ENCODE measurements at regions not wholly inside any gene's neighbourhood (a gene's known extent, or its start where the extent isn't known, plus 50 kb on each side); places are given as distances from the start of the nearest gene placed in this dataset.

- Histone ChIP-seq H3F3A (ENCODE audit: insufficient read depth) (no peaks in the 10 kb centered on the region), H3K27me3 (ENCODE audit: low read length) (no peaks in the 10 kb centered on the region), H4K20me1 (ENCODE audit: low read depth, low read length) (no peaks in the 10 kb centered on the region), H3K4me3 (ENCODE audit: insufficient read depth, low read length, poor library complexity, severe bottlenecking) (no peak overlapping the region), H3K9me2 (replicated peaks; ENCODE audit: insufficient read depth, low read length) (no peaks in the 10 kb centered on the region), H3K79me2 (ENCODE audit: insufficient read depth, low read length) (no peaks in the 10 kb centered on the region), H3K9me3 (ENCODE audit: insufficient read depth, low read length) (no peaks in the 10 kb centered on the region), H3K36me3 (ENCODE audit: low read length) (no peaks in the 10 kb centered on the region), H3K9ac (ENCODE audit: low read length) (no peak overlapping the region), H3K27ac (ENCODE audit: low read depth, low read length) (no peak overlapping the region), H3K4me2 (ENCODE audit: low read depth, low read length, poor library complexity, severe bottlenecking) (no peak overlapping the region), H2AFZ (ENCODE audit: low read depth, low read length, severe bottlenecking) (no peak overlapping the region)
- TF ChIP-seq EZH2phosphoT487 (conservative IDR thresholded peaks at IDR 0.05; ENCODE audit: low read length), result no peak
- TF ChIP-seq CTCF (IDR thresholded peaks at IDR 0.05; ENCODE audit: insufficient read depth, low read length, poor library complexity, severe bottlenecking), result no peak
Measured at GRCh38 chr12:126897778-126898177, 1369.2 kb upstream of the TMEM132C start.

GRCh38 chr12:126898562-126898961 lies 1368.4 kb upstream of the TMEM132C start:
- Histone ChIP-seq H3K27ac (ENCODE audit: low read depth, low read length) (no peak overlapping the region), H3K4me2 (ENCODE audit: low read depth, low read length, poor library complexity, severe bottlenecking) (no peak overlapping the region), H3K4me3 (ENCODE audit: insufficient read depth, low read length, poor library complexity, severe bottlenecking) (no peak overlapping the region), H3K36me3 (ENCODE audit: low read length) (no peaks in the 10 kb centered on the region), H3K9me3 (ENCODE audit: insufficient read depth, low read length) (no peaks in the 10 kb centered on the region), H3K27me3 (ENCODE audit: low read length) (no peaks in the 10 kb centered on the region), H4K20me1 (ENCODE audit: low read depth, low read length) (no peaks in the 10 kb centered on the region), H3K9me2 (replicated peaks; ENCODE audit: insufficient read depth, low read length) (no peaks in the 10 kb centered on the region), H3K79me2 (ENCODE audit: insufficient read depth, low read length) (no peaks in the 10 kb centered on the region), H3F3A (ENCODE audit: insufficient read depth) (no peaks in the 10 kb centered on the region), H2AFZ (ENCODE audit: low read depth, low read length, severe bottlenecking) (no peak overlapping the region), H3K9ac (ENCODE audit: low read length) (no peak overlapping the region)
- TF ChIP-seq EZH2phosphoT487 (conservative IDR thresholded peaks at IDR 0.05; ENCODE audit: low read length), result no peak
- no peak for TF ChIP-seq CTCF (IDR thresholded peaks at IDR 0.05; ENCODE audit: insufficient read depth, low read length, poor library complexity, severe bottlenecking)

GRCh38 chr12:126899926-126900792 lies 1366.8 kb upstream of the TMEM132C start:
- H3K9me2 ChIP-seq (replicated peaks; ENCODE audit: insufficient read depth, low read length), result no peaks in the 10 kb centered on the region
- no peak overlapping the region for H3K4me3 ChIP-seq (ENCODE audit: insufficient read depth, low read length, poor library complexity, severe bottlenecking)
- no peaks in the 10 kb centered on the region for H3K36me3 ChIP-seq (ENCODE audit: low read length)
- H3K79me2 ChIP-seq (ENCODE audit: insufficient read depth, low read length), result no peaks in the 10 kb centered on the region
- H3F3A ChIP-seq (ENCODE audit: insufficient read depth), result no peaks in the 10 kb centered on the region
- no peaks in the 10 kb centered on the region for H3K9me3 ChIP-seq (ENCODE audit: insufficient read depth, low read length)
- H3K4me2 ChIP-seq (ENCODE audit: low read depth, low read length, poor library complexity, severe bottlenecking), result no peak overlapping the region
- no peaks in the 10 kb centered on the region for H4K20me1 ChIP-seq (ENCODE audit: low read depth, low read length)
- no peak overlapping the region for H2AFZ ChIP-seq (ENCODE audit: low read depth, low read length, severe bottlenecking)
- no peaks in the 10 kb centered on the region for H3K27me3 ChIP-seq (ENCODE audit: low read length)
- no peak overlapping the region for H3K27ac ChIP-seq (ENCODE audit: low read depth, low read length)
- no peak overlapping the region for H3K9ac ChIP-seq (ENCODE audit: low read length)
- TF ChIP-seq CTCF (IDR thresholded peaks at IDR 0.05; ENCODE audit: insufficient read depth, low read length, poor library complexity, severe bottlenecking), result no peak
- no peak for TF ChIP-seq EZH2phosphoT487 (conservative IDR thresholded peaks at IDR 0.05; ENCODE audit: low read length)
